NCI-H2171 treated with DMSO at 0.1 percent for 48 hours (cell line): ENCODE measurements at regions not wholly inside any gene's neighbourhood (a gene's known extent, or its start where the extent isn't known, plus 50 kb on each side); places are given as distances from the start of the nearest gene placed in this dataset.

Source experiments
- DNase-seq: peaks from one replicate; lab custom pipeline; 2025; lab: John Stamatoyannopoulos, UW

DNA sequence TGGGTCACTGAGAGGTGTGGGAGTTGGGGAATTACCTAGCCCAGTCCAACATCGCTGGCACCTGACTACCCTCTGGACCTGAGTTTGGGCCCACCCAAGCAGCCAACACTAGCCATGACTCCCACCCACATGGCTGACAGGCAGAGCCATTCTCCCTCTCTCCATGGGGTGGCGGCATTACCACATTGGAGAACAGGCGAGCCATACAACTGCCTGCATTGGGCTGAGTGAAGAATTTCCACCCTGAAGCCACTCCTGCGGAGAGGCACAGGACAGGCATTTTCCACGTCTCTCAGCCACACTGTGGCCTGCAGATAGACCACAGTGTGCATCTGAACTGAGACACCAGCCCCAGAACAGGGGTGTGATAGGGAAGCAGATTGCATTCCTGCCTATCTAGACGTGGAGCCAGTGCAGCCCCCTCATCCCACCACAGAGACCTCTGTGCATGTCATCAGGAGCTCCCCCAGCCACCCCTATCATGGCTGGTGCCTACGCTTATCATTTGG lies 58.2 kb upstream of the ANTXRL start:
- DNase-seq: no peak

DNA sequence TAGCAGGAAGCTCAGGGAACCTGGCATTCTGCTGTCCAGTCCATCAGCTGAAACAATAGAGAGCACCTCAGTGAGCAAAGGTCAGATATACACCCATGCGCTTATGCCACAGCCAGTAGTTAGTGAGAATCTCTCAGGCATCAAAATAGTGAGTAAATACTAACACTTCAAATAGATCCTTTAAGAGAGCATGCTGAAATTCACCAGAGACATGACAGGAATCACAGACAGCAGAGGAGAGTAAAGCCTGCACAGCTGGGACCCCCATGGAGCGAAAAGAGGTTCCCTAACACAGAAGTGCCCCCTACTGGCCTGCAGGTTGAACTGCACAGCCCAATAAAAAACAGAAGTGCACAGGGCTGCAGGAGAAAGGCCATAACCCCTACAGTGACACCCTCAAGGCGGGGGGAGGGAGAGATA lies 57.6 kb upstream of the ANTXRL start:
- DNase-seq: peak; percentile 14

DNA sequence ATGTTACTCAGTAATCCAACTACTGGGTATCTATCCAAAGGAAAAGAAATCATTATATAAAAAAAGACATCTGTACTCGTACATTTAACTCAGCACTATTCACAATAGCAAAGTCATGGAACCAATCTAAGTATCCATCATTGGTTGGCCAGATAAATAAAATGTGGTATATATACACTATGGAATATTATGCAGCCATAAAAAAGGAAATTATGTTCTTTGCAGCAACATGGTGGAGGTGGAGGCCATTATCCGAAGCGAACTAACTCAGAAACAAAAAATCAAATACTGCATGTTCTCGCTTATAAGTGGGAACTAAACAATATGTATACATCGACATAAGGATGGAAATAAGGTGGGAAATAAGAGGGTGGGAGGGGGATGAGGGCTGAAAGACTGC lies 56.2 kb upstream of the ANTXRL start:
- no peak for DNase-seq

DNA sequence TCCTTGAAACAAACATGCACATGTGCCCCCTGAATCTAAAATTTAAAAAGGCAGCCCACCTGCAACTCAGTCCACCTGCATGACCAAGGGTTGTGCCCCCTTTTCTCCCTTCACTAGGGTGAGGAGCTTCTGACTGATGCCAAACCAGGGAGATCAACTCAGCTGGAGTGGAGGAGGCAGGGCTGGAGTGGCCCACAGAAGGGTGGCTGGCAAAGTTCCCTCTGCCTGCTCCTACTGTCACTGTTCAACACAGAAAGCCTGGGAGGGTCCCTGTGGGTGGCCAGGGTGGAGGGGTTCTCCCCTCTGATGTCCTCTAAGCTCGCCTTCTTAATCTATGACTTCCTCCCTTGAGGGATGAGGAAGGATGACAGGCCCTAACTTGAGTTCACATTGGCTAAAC lies 55.7 kb upstream of the ANTXRL start:
- no peak for DNase-seq

DNA sequence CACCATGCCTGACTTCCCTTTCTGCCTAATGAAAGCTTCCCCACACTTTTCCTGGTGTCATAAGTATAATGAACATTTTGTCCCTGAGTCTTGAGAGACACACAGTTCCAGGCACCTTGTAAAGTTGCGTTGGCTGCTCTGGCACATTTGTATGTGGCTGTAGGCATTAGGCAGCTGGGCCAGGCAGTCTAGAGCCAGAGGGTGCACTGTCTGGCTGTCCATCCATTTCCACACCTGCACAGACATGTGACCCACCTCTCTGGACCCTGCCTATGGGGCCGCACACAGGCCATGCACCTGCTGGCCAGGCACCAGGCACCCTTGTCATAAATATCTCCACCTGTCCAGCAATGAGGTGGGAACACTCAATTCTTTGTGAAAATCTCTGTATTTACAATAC lies 54.7 kb upstream of the ANTXRL start:
- no peak for DNase-seq

DNA sequence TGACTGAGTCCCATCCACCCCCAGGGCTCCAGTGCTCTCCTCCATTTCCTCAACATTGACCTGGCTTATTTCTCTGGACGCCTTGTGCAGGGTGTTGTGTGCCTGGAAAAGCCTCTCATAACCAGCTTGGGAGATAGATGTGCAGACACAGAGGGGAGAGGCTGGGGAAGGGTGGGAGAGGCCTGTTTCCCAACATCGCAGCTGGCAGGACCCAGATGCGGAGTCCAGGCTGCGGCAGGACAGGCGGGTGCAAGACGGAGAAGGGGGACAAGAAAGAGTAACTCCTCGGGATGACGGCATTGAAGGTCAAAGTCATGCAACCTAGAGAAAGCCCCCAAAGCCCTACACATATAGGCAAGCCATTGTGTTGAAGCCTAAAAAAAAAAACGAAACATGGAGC lies 54.1 kb upstream of the ANTXRL start:
- no peak for DNase-seq

DNA sequence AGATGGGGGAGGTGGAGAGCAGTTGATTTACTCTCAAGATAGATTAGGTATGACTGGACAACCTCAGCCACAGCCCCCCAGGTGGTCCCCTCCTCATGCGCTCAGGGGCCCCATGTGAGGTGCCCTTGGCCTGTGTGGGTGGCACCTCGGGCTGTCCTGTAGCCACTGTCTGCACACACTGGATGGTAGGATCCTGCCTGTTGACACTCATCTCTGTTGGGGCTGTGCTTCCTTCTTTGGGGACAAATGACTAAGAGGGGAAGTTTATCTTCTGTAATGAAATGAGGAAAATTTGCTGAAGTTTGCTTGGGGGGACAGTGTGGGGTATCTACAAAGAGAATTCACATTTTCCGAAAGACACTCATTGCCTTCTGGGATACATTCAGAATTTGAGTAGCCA lies 53.6 kb upstream of the ANTXRL start:
- DNase-seq: no peak

DNA sequence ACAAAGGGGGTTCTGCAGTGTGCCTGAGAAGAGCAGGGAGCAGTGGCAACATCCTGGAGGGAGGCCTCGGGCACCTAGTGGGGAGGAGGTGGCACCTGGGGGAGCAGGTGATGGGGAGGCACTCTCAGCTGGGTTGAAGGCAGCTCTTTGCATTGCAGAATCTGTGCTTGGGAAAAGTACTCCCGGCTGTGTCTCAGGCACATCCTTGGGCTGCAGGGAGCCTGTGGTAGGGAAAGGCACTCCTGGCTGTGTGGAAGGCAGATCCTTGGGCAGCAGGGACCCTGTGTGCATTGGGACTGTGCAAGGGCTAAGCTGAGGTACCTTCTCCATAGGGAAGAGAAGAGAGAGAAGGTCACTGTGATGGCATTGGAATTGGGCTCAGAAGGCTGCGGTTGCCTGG lies 52.8 kb upstream of the ANTXRL start:
- DNase-seq: no peak

DNA sequence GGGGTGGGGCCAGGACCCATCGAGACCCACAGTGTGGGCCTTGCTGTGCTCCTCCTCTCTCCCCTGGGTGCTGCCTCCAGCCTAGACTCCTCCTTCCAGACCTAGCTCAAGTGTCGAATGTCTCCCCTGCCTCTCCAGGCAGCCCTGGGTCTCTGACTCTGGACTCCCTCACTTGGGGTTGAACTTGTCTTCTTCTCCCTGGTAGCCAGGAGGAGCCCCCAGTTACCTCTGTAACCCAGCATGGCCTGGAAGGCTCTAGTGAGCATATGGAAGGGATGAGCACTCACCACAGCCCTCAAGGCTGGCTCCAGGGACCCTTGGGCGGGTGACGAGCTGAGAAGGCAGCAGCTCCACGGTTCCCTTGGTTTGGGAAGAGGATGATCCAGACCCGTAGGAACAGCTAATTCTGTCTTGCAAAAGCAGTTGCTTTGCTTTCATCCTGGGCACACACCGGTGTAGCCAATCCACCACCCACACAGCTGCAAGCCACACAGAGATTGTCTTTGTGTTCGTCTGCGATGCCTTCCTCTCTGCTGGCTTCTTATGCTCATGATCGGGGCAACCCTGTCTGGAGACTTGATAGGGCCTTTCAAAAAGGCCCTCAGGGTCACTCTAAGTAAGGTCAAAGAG lies 52.3 kb upstream of the ANTXRL start:
- no peak for DNase-seq

DNA sequence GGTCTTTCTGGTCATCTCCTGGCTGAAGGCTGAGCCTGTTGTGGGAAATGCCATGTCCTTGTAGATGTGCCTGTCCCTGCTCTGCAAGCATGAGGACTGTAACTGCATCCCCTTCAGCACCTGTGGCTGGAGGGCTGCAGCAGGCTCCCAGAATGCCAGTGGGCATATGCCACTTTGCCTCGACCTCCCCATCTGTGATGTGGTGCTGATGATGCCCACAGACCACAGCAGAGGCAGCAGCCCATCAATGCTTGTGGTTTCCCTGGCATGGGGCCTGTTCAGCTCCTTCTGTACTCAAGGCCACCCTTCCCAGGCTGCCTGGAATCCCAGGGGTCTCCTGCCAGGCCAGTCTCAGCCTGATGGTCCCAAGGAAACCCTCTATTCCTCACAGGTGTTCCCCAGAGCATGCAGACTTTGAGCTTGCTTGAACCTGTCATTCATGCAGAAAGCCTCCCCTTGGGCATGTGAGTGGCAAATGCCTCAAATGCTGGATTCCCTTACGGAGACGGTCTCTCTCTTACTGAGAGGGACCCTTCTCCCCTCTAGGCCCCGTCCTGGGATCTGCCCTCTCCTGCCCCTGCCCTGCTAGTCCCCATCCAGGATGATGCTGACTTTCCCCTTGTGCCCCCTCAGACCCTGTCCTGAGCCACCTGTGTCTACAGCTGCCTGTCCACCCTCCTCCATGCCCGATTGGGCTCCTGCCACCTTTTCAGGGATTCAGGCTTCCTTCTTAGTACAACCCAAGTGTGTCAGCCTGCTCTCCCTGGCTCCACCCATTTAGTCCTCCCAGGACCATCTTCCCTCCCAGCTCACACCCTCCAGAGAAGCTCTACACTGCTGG lies 50.9 kb upstream of the ANTXRL start:
- no peak for DNase-seq

DNA sequence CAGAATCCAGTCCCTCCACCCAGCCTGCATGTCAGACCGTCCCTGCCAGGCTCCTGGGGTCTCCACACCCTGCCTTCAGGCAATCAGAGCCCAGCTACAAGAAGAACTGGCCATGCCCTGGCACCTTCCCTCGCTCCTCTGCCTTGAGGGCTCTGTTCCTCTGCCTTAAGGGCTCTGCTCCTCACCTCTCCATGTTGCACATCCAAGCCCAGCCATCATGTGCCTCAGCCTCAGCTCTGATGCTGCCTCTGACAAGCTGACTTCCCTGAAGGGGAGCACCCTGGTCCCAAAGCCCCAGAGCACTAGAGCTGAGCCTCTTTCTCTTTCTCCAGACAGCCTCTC lies 50.3 kb upstream of the ANTXRL start:
- no peak for DNase-seq

DNA sequence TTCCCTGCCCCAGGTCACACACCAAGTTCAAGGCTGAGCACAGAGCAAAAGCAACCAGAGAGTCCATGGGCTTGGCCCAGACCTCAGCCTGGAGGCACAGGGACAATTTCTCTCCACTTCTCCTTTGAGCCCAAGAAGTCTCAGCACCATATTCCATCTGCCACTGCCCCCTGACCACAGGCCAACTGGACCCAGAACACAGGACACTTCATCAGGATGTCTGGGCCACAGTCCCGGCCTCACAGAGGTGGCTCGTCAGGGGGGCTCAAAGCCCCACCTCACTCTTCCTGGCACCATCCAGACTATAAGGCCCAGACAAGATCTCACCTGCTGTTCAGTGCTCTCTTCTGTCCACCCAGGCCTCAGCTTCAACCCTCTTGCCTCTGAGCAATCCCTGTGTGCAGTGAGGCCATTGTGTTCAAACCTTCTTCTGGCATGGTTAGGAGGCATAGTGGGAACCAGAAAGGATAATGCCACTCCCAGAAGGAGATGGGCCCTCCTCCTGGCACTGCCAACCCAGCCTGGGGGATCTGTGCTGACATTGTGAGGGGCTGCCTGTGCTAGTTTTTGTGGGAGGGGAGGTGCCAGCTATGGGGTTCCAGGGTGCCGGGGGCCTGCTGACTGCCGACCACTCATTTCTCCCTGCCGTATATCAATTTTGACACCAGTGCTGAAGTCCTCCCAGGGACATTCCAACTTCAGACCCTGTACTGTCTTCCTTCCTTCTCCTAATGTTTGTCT lies 49.7 kb upstream of the ANTXRL start:
- no peak for DNase-seq
